Ovary (tissue), 7 donors: ENCODE measurements at regions not wholly inside any gene's neighbourhood (a gene's known extent, or its start where the extent isn't known, plus 50 kb on each side); places are given as distances from the start of the nearest gene placed in this dataset.

Source experiments
- DNase-seq, 5 donors: peaks; one replicate each; pipeline ENCODE4 v3.0.0-alpha.2; 2019 to 2020
- H3K27ac ChIP-seq, 2 donors: fragments of 200-600 bp; one replicate each; pipeline versions ENCODE4 v1.5.1 to v1.8.0; 2019 to 2022
- H3K27me3 ChIP-seq: fragments of 200-600 bp; one replicate; pipeline ENCODE4 v1.8.0; 2022
- H3K36me3 ChIP-seq: fragments of 200-600 bp; sonication (generic); one replicate; pipeline ENCODE4 v1.5.1; 2019
- H3K4me1 ChIP-seq: one replicate; pipeline ENCODE4 v1.8.1; 2013; ENCODE audit warnings: mild to moderate bottlenecking, moderate library complexity; ENCODE audit not compliant: insufficient read depth
- H3K4me3 ChIP-seq: fragments of 200-600 bp; sonication (generic); one replicate; pipeline ENCODE4 v1.5.1; 2017
- H3K9me3 ChIP-seq, 2 donors: fragments of 200-600 bp in 1 of 2; sonication (generic) in 1 of 2; one replicate each; pipeline versions ENCODE4 v1.5.1 to v1.8.1; 2013 to 2019; ENCODE audit warnings: mild to moderate bottlenecking in 1 of 2, moderate library complexity in 1 of 2
- EP300 ChIP-seq: sonication (generic); formaldehyde crosslinking; IDR thresholded peaks from one replicate; pipeline ENCODE4 v1.6.1; 2017; ENCODE audit warnings: antibody characterized with exemption
- POLR2A ChIP-seq: fragments of 450-650 bp; IDR thresholded peaks from one replicate; pipeline ENCODE4 v1.6.1; 2017; ENCODE audit warnings: antibody characterized with exemption, mild to moderate bottlenecking, moderate library complexity
- WGBS, 3 donors: extraction: QIAGEN DNeasy Blood & Tissue Kit in 1 of 3; methylation state at CpG; one replicate each; pipeline versions ENCODE4 v1.1.5 to v1.1.7; 2013 to 2017; 5-methylcytosine and 5-hydroxymethylcytosine counted together
- intact Hi-C, 4 donors: fragments of 100-400 bp; cut with DNase I; formaldehyde crosslinking; loops; one replicate each; pipeline versions ENCODE4 v1.11.0 to v1.15.1; 2022 to 2023
- TF ChIP-seq, protein P1 (sequence below), 3 donors: fragments of 450-650 bp in 2 of 3; fragments of 200-600 bp in 1 of 3; IDR thresholded peaks; one replicate each; pipeline versions ENCODE4 v1.5.1 to v1.8.0; 2016 to 2022; ENCODE audit warnings: antibody characterized with exemption in 3 of 3, mild to moderate bottlenecking in 1 of 3
- donor health status: DM: no; HTN: no; CAD: no; lungs with moderate emphysema.
- donor health status: DM: no; HTN: no; CAD: no.
- donor health status: Bipolar disorder and iron deficiency.
- donor health status: DM: no; HTN: no; CAD: no.
- donor health status: DM: yes; HTN: yes; CAD: no.

DNA sequence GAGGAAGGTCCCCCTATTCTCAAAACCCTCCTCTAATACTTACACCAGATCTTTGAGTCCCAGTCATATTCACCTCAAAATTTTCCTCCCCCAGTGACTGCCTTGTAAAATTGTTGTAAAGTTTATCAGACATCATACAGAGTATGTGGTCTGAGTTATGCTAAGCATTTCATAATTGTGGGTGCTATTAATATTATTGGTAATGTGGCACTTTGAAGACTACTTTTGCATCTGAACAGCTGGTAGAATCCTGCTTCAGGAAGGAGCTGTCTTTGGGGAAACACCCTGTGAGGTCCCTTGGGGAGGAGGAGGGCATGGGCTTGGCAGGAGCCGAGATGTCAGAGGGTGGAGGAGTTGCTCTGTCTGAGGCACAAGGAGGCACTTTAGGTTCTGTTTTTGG, 164.9 kb upstream of the ZNF618 start:
- Histone ChIP-seq H3K27me3 (no peaks in the 10 kb centered on the region), H3K4me1 (no peaks in the 10 kb centered on the region), H3K4me3 (no peak overlapping the region), H3K9me3 (no peaks in the 10 kb centered on the region), H3K36me3 (no peaks in the 10 kb centered on the region), H3K27ac (no peak overlapping the region)
- DNase-seq: no peak
- no peak for TF ChIP-seq EP300
- intact Hi-C loops: no loop called here
- WGBS, 3 donors: 40 to 54% (median 48%) methylated on average over 1 of the region's 1 CpG

DNA sequence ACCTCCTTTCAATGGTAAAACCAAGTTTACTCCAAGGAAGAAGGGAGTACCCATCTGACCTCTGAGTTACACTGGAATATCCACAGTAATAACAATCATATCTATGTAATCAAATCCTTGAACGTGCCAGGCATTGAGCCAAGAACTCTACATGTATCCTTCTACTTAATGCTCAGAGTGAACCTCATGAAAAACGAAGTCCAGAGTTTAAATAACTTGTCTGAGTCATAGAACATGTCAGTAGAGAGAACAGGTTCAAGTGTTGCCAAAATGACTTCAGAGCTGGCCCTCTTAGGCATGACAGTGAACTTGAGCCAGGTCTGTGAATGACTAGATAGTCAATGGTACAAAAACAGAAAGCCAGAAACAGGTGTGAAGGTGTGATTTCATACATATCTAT, 164.1 kb upstream of the ZNF618 start:
- intact Hi-C loops: no loop called here
- no peak overlapping the region for H3K27ac ChIP-seq
- no peaks in the 10 kb centered on the region for H3K36me3 ChIP-seq
- no peak for DNase-seq
- 8 to 12% (median 8%) methylated on average over 2 of the region's 2 CpGs for WGBS, 3 donors
- H3K4me3 ChIP-seq: no peak overlapping the region
- no peaks in the 10 kb centered on the region for H3K9me3 ChIP-seq
- H3K27me3 ChIP-seq: no peaks in the 10 kb centered on the region
- TF ChIP-seq POLR2A: no peak
- TF ChIP-seq EP300: no peak
- TF ChIP-seq, protein P1, sequence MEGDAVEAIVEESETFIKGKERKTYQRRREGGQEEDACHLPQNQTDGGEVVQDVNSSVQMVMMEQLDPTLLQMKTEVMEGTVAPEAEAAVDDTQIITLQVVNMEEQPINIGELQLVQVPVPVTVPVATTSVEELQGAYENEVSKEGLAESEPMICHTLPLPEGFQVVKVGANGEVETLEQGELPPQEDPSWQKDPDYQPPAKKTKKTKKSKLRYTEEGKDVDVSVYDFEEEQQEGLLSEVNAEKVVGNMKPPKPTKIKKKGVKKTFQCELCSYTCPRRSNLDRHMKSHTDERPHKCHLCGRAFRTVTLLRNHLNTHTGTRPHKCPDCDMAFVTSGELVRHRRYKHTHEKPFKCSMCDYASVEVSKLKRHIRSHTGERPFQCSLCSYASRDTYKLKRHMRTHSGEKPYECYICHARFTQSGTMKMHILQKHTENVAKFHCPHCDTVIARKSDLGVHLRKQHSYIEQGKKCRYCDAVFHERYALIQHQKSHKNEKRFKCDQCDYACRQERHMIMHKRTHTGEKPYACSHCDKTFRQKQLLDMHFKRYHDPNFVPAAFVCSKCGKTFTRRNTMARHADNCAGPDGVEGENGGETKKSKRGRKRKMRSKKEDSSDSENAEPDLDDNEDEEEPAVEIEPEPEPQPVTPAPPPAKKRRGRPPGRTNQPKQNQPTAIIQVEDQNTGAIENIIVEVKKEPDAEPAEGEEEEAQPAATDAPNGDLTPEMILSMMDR (IDR thresholded peaks at IDR 0.05): no peak
- no peaks in the 10 kb centered on the region for H3K4me1 ChIP-seq

DNA sequence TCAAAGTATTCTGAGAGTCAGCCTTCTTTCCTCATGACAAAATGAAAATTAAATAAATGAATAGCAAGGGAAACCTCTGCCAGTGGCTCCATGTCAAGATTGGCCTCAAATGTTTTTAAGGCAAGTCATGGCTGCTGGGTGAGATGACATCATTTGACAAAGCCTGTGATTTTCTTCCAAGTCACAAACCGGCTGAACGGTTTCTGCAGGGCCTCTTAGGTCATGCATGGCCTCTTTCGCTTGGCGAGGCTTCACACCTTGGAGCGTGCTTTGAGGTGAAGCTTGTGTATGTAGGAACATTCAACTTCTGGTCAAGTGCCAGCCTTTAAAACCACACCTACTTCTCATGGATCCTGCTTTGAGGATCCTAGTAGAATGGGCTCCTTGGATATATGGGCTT, 161.0 kb upstream of the ZNF618 start:
- no peaks in the 10 kb centered on the region for H3K4me1 ChIP-seq
- H3K27ac ChIP-seq: no peak overlapping the region
- no peaks in the 10 kb centered on the region for H3K27me3 ChIP-seq
- H3K9me3 ChIP-seq: no peaks in the 10 kb centered on the region
- no peak overlapping the region for H3K4me3 ChIP-seq
- WGBS, 3 donors: 85 to 91% (median 90%) methylated on average over 5 of the region's 5 CpGs
- no peaks in the 10 kb centered on the region for H3K36me3 ChIP-seq
- intact Hi-C loops: no loop called here
- TF ChIP-seq, protein P1 (IDR thresholded peaks at IDR 0.05): no peak
- TF ChIP-seq EP300: no peak
- no peak for TF ChIP-seq POLR2A
- DNase-seq: no peak

DNA sequence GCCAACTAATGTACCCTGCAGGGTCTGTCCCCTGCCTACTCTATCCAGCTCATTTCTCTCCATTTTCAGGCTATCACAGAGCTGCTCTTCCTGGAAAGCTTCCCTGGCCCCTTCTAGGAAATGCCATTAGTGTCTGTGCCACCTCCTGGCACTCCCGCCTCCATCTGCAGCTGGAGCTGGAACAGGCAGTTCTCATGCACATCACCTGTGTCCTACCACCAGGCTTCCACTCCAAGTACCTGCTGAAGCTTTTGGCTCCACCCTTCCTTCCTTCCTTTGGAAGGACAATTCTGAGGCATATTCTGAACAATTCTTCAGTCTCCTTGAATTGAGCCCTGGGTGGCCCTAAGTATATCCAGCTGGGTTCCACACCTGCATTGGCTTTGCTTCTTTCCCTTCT, 156.2 kb upstream of the ZNF618 start:
- 86 to 95% (median 95%) methylated on average over 1 of the region's 1 CpG for WGBS, 3 donors
- no peak overlapping the region for H3K4me3 ChIP-seq
- H3K36me3 ChIP-seq: no peaks in the 10 kb centered on the region

DNA sequence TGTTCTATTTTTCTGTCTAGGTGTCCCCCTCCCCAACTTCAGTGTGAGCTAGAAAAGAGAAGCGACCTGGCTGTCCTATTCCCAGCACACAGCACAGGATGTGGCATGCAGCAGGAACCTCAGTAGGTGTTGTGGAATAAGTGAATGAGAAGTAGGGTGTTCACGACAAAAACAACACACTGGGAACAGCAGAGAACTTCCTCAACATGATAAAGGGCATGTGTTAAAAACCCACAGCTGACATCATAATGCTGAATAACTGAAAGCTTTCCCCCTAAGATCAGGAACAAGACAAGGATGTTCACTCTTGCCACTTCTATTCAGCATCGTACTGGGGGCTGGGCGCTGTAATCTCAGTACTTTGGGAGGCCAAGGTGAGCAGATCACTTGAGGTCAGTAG, 155.6 kb upstream of the ZNF618 start:
- no peak for DNase-seq
- intact Hi-C loops: no loop called here
- Histone ChIP-seq H3K4me3 (no peak overlapping the region), H3K27me3 (no peaks in the 10 kb centered on the region), H3K4me1 (no peaks in the 10 kb centered on the region), H3K9me3 (peaks cover 0 to 3% of the 10 kb centered on the region in 2 donors), H3K36me3 (no peaks in the 10 kb centered on the region), H3K27ac (no peak overlapping the region)
- TF ChIP-seq, protein P1 (IDR thresholded peaks at IDR 0.05): no peak
- TF ChIP-seq EP300 (no peak), POLR2A (no peak)
- 58 to 64% (median 58%) methylated on average over 4 of the region's 4 CpGs for WGBS, 3 donors

More for the DNA sequence above, 156.2 kb upstream of the ZNF618 start:
- intact Hi-C loops: no loop called here
- TF ChIP-seq EP300: no peak
- Histone ChIP-seq H3K4me1 (no peaks in the 10 kb centered on the region), H3K27ac (no peak overlapping the region), H3K9me3 (peaks cover 0 to 3% of the 10 kb centered on the region in 2 donors), H3K27me3 (no peaks in the 10 kb centered on the region)
- no peak for DNase-seq

DNA sequence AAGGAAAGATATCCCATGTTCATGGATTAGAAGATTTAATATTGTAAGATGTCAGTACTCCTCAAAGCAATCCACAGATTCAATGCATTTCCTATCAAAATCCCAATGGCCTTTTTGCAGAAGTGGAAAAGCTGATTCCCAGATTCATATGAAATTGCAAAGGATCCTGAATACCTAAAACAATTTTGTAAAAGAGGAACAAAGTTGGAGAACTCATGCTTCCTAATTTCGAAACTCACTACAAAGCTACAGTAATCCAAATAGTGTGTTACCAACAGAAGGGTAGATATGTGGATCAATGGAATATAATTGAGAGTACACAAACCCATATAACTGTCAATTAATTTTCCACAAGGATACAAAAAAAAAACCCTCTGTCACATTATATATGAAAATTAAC, 154.3 kb upstream of the ZNF618 start:
- TF ChIP-seq EP300 (no peak), POLR2A (no peak)
- TF ChIP-seq, protein P1 (IDR thresholded peaks at IDR 0.05): no peak

More for the DNA sequence above, 154.3 kb upstream of the ZNF618 start:
- H3K4me1 ChIP-seq: no peaks in the 10 kb centered on the region
- H3K27me3 ChIP-seq: no peaks in the 10 kb centered on the region
- peaks cover 0 to 3% of the 10 kb centered on the region in 2 donors for H3K9me3 ChIP-seq
- intact Hi-C loops: no loop called here
- no peak for DNase-seq
- H3K36me3 ChIP-seq: no peaks in the 10 kb centered on the region
- H3K4me3 ChIP-seq: no peak overlapping the region
- no peak overlapping the region for H3K27ac ChIP-seq
- WGBS, 3 donors: 90 to 92% (median 90%) methylated on average over 1 of the region's 1 CpG
